IMR-90 (cell line): ENCODE measurements at regions not wholly inside any gene's neighbourhood (a gene's known extent, or its start where the extent isn't known, plus 50 kb on each side); places are given as distances from the start of the nearest gene placed in this dataset.

Source experiments
- ATAC-seq: fragments of 200-7000 bp; cut with Tn5 transposase; 2 replicates; pipeline ENCODE4 v1.9.1; 2020; ENCODE audit warnings: low read depth, mild to moderate bottlenecking, moderate library complexity
- BruUV-seq: library from RNA; stranded (reverse); fragments of 400-500 nt; replicated peaks from 2 replicates; lab custom pipeline; 2021; lab: Mats Ljungman, UMichigan
- CTCF ChIA-PET: fragments of 300-600 bp; formaldehyde crosslinking; extraction: SDS; loops from one replicate; lab custom pipeline; 2021; ENCODE audit warnings: antibody characterized with exemption; lab: Yijun Ruan, JAX
- POLR2A ChIA-PET: fragments of 300-600 bp; sonication (Branson Sonifier 250); formaldehyde crosslinking; loops from one replicate; lab custom pipeline; 2022; ENCODE audit warnings: antibody characterized with exemption; ENCODE audit not compliant: unreplicated experiment; lab: Charles Lee
- DNase-seq: peaks from one replicate; pipeline ENCODE4 v3.0.0; 2013
- H2AFZ ChIP-seq: replicated peaks from 2 replicates; pipeline ENCODE3; 2013; ENCODE audit warnings: low read length, mild to moderate bottlenecking; ENCODE audit not compliant: poor library complexity
- H2AK5ac ChIP-seq: 2 replicates; pipeline ENCODE4 v1.6.1; 2013; ENCODE audit warnings: low read depth, low read length, inconsistent platforms
- H2AK9ac ChIP-seq: replicated peaks from 2 replicates; pipeline ENCODE3; 2013; ENCODE audit warnings: mild to moderate bottlenecking, low read depth, low read length, moderate library complexity; ENCODE audit not compliant: poor library complexity
- H2BK120ac ChIP-seq: 2 replicates; pipeline ENCODE4 v1.6.1; 2013; ENCODE audit warnings: low read depth, low read length, inconsistent platforms
- H2BK15ac ChIP-seq: 3 replicates; pipeline ENCODE4 v1.6.1; 2013; ENCODE audit warnings: low read depth, low read length, inconsistent platforms
- H2BK20ac ChIP-seq: 2 replicates; pipeline ENCODE4 v1.6.1; 2013; ENCODE audit warnings: low read depth, mild to moderate bottlenecking, inconsistent platforms, low read length, moderate library complexity
- H2BK5ac ChIP-seq: 2 replicates; pipeline ENCODE4 v1.6.1; 2013; ENCODE audit warnings: mild to moderate bottlenecking, low read depth, low read length, inconsistent platforms; ENCODE audit not compliant: poor library complexity, severe bottlenecking
- H3K14ac ChIP-seq: replicated peaks from 2 replicates; pipeline ENCODE4 v1.6.1; 2013; ENCODE audit warnings: low read depth, low read length, inconsistent platforms
- H3K18ac ChIP-seq: 2 replicates; pipeline ENCODE4 v1.6.1; 2013; ENCODE audit warnings: low read depth, low read length, control low read depth
- H3K23ac ChIP-seq: 2 replicates; pipeline ENCODE4 v1.6.1; 2013; ENCODE audit warnings: low read depth, low read length, inconsistent platforms
- H3K27ac ChIP-seq: 2 replicates; pipeline ENCODE4 v1.5.1; 2013; ENCODE audit warnings: mild to moderate bottlenecking, control low read depth, low read length; ENCODE audit not compliant: insufficient read depth
- H3K27me3 ChIP-seq: 2 replicates; pipeline ENCODE4 v1.6.1; 2013; ENCODE audit warnings: low read length; ENCODE audit not compliant: control insufficient read depth, insufficient read depth
- H3K36me3 ChIP-seq: 2 replicates; pipeline ENCODE4 v1.6.1; 2013; ENCODE audit warnings: low read length, mixed read lengths; ENCODE audit not compliant: control insufficient read depth, insufficient read depth
- H3K4ac ChIP-seq: 2 replicates; pipeline ENCODE4 v1.6.1; 2013; ENCODE audit warnings: low read depth, low read length, inconsistent platforms
- H3K4me1 ChIP-seq: 2 replicates; pipeline ENCODE4 v1.6.1; 2013; ENCODE audit warnings: low read length, mixed read lengths; ENCODE audit not compliant: control insufficient read depth, insufficient read depth
- H3K4me2 ChIP-seq: 2 replicates; pipeline ENCODE4 v1.6.1; 2013; ENCODE audit warnings: low read depth, mild to moderate bottlenecking, control low read depth, low read length, moderate library complexity
- H3K4me3 ChIP-seq: 2 replicates; pipeline ENCODE4 v1.5.1; 2013; ENCODE audit warnings: low read depth, mild to moderate bottlenecking, control low read depth, low read length, moderate library complexity; ENCODE audit not compliant: insufficient read depth
- H3K56ac ChIP-seq: 2 replicates; pipeline ENCODE4 v1.6.1; 2013; ENCODE audit warnings: low read length, inconsistent platforms; ENCODE audit not compliant: insufficient read depth; ENCODE audit errors: extremely low read depth
- H3K79me1 ChIP-seq, 2 experiments: 2 replicates each; pipeline ENCODE4 v1.6.1; 2013; ENCODE audit warnings: low read length in 2 of 2, inconsistent platforms in 1 of 2, low read depth in 1 of 2
- H3K9ac ChIP-seq: 2 replicates; pipeline ENCODE4 v1.6.1; 2013; ENCODE audit warnings: low read depth, low read length, control low read depth
- H3K9me1 ChIP-seq: 2 replicates; pipeline ENCODE4 v1.6.1; 2013; ENCODE audit warnings: low read length, inconsistent platforms; ENCODE audit not compliant: insufficient read depth
- H3K9me3 ChIP-seq: 2 replicates; pipeline ENCODE4 v1.6.1; 2013; ENCODE audit warnings: low read length; ENCODE audit not compliant: control insufficient read depth, insufficient read depth
- H4K20me1 ChIP-seq: 2 replicates; pipeline ENCODE4 v1.6.1; 2013; ENCODE audit warnings: low read length, inconsistent platforms; ENCODE audit not compliant: insufficient read depth
- H4K5ac ChIP-seq: 2 replicates; pipeline ENCODE4 v1.6.1; 2013; ENCODE audit warnings: mild to moderate bottlenecking, low read depth, low read length, control low read depth
- H4K8ac ChIP-seq, 2 experiments: 2 replicates each; pipeline ENCODE4 v1.6.1; 2013; ENCODE audit warnings: low read depth in 2 of 2, low read length in 2 of 2, control low read depth in 1 of 2, inconsistent platforms in 1 of 2
- H4K91ac ChIP-seq: 2 replicates; pipeline ENCODE4 v1.6.1; 2013; ENCODE audit warnings: low read depth, low read length, inconsistent platforms; ENCODE audit not compliant: insufficient read depth
- BHLHE40 ChIP-seq: fragments of 150-350 bp; IDR thresholded peaks from 2 replicates; pipeline ENCODE4 v1.6.1; 2016; ENCODE audit warnings: mild to moderate bottlenecking, low read depth, low read length
- CEBPB ChIP-seq: IDR thresholded peaks from 2 replicates; pipeline ENCODE4 v1.6.1; 2012; ENCODE audit warnings: low read depth, low read length, improper control_type of control experiment
- CHD1 ChIP-seq: IDR thresholded peaks from 2 replicates; pipeline ENCODE4 v1.6.1; 2012; ENCODE audit warnings: low read depth, low read length, improper control_type of control experiment
- CTCF ChIP-seq: conservative IDR thresholded peaks from 2 replicates; pipeline ENCODE4 v1.5.1; 2012; ENCODE audit warnings: mild to moderate bottlenecking, low read depth, low read length, improper control_type of control experiment
- FOS ChIP-seq: fragments of 150-350 bp; IDR thresholded peaks from 2 replicates; pipeline ENCODE4 v1.6.1; 2016; ENCODE audit warnings: low read depth, low read length
- MAFK ChIP-seq: IDR thresholded peaks from 2 replicates; pipeline ENCODE4 v1.6.1; 2012; ENCODE audit warnings: low read depth, low read length, improper control_type of control experiment
- MAZ ChIP-seq: IDR thresholded peaks from 2 replicates; pipeline ENCODE4 v1.6.1; 2012; ENCODE audit warnings: low read depth, mild to moderate bottlenecking, low read length, improper control_type of control experiment, moderate library complexity, borderline replicate concordance
- MXI1 ChIP-seq: IDR thresholded peaks from 2 replicates; pipeline ENCODE4 v1.6.1; 2012; ENCODE audit warnings: low read depth, mild to moderate bottlenecking, low read length, moderate library complexity, borderline replicate concordance
- NFE2L2 ChIP-seq: fragments of 150-350 bp; IDR thresholded peaks from 2 replicates; pipeline ENCODE4 v1.6.1; 2016; ENCODE audit warnings: low read depth, mild to moderate bottlenecking, low read length
- POLR2A ChIP-seq: IDR thresholded peaks from 2 replicates; pipeline ENCODE4 v1.6.1; 2012; ENCODE audit warnings: mild to moderate bottlenecking, low read depth, low read length
- RAD21 ChIP-seq: IDR thresholded peaks from 2 replicates; pipeline ENCODE4 v1.6.1; 2012; ENCODE audit warnings: low read length, improper control_type of control experiment
- RCOR1 ChIP-seq: IDR thresholded peaks from 2 replicates; pipeline ENCODE4 v1.6.1; 2012; ENCODE audit warnings: mild to moderate bottlenecking, low read length, improper control_type of control experiment; ENCODE audit not compliant: insufficient replicate concordance
- RFX5 ChIP-seq: IDR thresholded peaks from 2 replicates; pipeline ENCODE4 v1.8.0; 2012; ENCODE audit warnings: low read depth, mild to moderate bottlenecking, low read length, moderate library complexity
- SMC3 ChIP-seq: fragments of 150-350 bp; IDR thresholded peaks from 2 replicates; pipeline ENCODE4 v1.6.1; 2016; ENCODE audit warnings: low read depth, mild to moderate bottlenecking, antibody characterized with exemption, low read length, moderate library complexity
- USF2 ChIP-seq: fragments of 150-350 bp; IDR thresholded peaks from 2 replicates; pipeline ENCODE4 v1.6.1; 2017; ENCODE audit warnings: mild to moderate bottlenecking, antibody characterized with exemption, low read length, low read depth
- WGBS, 2 experiments: methylation state at CpG; one replicate each; pipeline versions ENCODE4 v1.1.5 to v1.1.7; 2013; ENCODE audit warnings: missing lambda C conversion rate in 2 of 2; ENCODE audit not compliant: insufficient read length in 1 of 2; ENCODE audit errors: extremely low coverage in 2 of 2; 5-methylcytosine and 5-hydroxymethylcytosine counted together
- dilution Hi-C: fragments of 300-500 bp; cut with HindIII; formaldehyde crosslinking; loops from one replicate; pipeline ENCODE4 v1.14.3; 2018; ENCODE audit warnings: low sequenced_read_pairs; ENCODE audit not compliant: unreplicated experiment
- in situ Hi-C: fragments of 300-500 bp; cut with MboI; formaldehyde crosslinking; loops from 3 replicates; pipeline ENCODE4 v1.14.3; 2019; ENCODE audit warnings: low sequenced_read_pairs, inconsistent platforms, mixed read lengths
- intact Hi-C: fragments of 100-400 bp; cut with micrococcal nuclease; formaldehyde crosslinking; loops from 2 replicates; pipeline ENCODE4 v1.10.0; 2022
- TF ChIP-seq, protein P1 (sequence below): fragments of 150-350 bp; IDR thresholded peaks from 2 replicates; pipeline ENCODE4 v1.6.1; 2016; ENCODE audit warnings: low read depth, mild to moderate bottlenecking, low read length, moderate library complexity, borderline replicate concordance

DNA sequence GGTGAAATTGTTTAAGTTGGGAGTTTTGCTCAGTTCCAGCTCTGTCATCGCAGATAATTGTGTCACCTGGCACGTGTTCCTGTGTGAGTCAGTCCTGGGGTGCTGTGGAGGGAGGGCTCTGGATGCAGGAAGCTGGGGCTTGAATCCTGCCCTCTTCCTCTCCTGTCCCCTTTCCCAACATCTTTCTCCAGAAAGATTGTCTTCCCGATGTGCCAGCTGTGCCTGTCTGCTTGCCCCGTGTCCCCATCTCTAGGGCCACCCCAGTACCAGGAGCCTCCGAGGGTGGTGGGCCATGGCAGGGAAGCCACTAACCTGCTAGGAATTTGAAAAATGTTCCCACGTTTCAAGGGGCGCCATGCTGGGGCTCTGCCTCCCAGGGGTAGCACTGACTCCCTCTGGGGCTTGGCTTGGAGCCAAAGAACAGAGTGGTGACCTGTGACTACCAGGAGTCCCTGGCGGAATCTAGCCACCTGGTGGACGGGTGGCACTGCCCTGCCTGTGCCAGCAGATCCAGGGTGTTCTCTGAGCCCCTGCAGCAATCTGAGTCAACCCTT, 198.1 kb downstream of the ENGASE start:
- no peak for ATAC-seq
- Histone ChIP-seq H3K79me1 (no peaks in the 10 kb centered on the region), H4K20me1 (no peaks in the 10 kb centered on the region), H3K27me3 (peaks cover 10% of the 10 kb centered on the region; the same call in 1 of the 2 replicates), H2BK120ac (no peak overlapping the region), H3K9ac (no peak overlapping the region), H2AFZ (no peak overlapping the region), H3K9me3 (no peaks in the 10 kb centered on the region), H2BK5ac (no peak overlapping the region), H3K36me3 (no peaks in the 10 kb centered on the region), H3K4me1 (no peaks in the 10 kb centered on the region), H3K14ac (no peak overlapping the region), H3K4me3 (no peak overlapping the region), H3K23ac (no peak overlapping the region), H2BK15ac (no peak overlapping the region), H3K4ac (no peak overlapping the region), H2AK9ac (no peak overlapping the region), H4K8ac (no peak overlapping the region), H3K18ac (no peak overlapping the region), H2AK5ac (no peak overlapping the region), H3K9me1 (no peaks in the 10 kb centered on the region), H3K56ac (no peak overlapping the region), H4K5ac (no peak overlapping the region), H3K27ac (no peak overlapping the region), H2BK20ac (no peak overlapping the region), H4K91ac (no peak overlapping the region), H3K4me2 (no peak overlapping the region)
- dilution Hi-C loops (no loop called here), in situ Hi-C loops (no loop called here), intact Hi-C loops (no loop called here)
- DNase-seq = peak; percentile 1
- TF ChIP-seq USF2 = no peak
- no peak for TF ChIP-seq BHLHE40
- TF ChIP-seq SMC3 = no peak
- TF ChIP-seq, protein P1, sequence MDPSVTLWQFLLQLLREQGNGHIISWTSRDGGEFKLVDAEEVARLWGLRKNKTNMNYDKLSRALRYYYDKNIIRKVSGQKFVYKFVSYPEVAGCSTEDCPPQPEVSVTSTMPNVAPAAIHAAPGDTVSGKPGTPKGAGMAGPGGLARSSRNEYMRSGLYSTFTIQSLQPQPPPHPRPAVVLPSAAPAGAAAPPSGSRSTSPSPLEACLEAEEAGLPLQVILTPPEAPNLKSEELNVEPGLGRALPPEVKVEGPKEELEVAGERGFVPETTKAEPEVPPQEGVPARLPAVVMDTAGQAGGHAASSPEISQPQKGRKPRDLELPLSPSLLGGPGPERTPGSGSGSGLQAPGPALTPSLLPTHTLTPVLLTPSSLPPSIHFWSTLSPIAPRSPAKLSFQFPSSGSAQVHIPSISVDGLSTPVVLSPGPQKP = no peak
- TF ChIP-seq RAD21 = no peak
- no peak for TF ChIP-seq FOS
- no peak for TF ChIP-seq MXI1
- no peak for TF ChIP-seq NFE2L2
- TF ChIP-seq CHD1 = no peak
- TF ChIP-seq MAFK = no peak
- TF ChIP-seq CTCF = no peak
- TF ChIP-seq POLR2A = no peak
- TF ChIP-seq RCOR1 = no peak
- no peak for TF ChIP-seq CEBPB
- no peak for TF ChIP-seq MAZ
- TF ChIP-seq RFX5 = no peak
- ChIA-PET POLR2A (no interaction called here), CTCF (no interaction called here)
- no TSS peak for BruUV-seq
- 40% methylated on average over 4 of the region's 9 CpGs; no CpG with 5 or more reads in 1 of the 2 experiments for WGBS, 2 experiments
